ENCODE measurements at regions not wholly inside any gene's neighbourhood (a gene's known extent, or its start where the extent isn't known, plus 50 kb on each side); places are given as distances from the start of the nearest gene placed in this dataset.

DNA sequence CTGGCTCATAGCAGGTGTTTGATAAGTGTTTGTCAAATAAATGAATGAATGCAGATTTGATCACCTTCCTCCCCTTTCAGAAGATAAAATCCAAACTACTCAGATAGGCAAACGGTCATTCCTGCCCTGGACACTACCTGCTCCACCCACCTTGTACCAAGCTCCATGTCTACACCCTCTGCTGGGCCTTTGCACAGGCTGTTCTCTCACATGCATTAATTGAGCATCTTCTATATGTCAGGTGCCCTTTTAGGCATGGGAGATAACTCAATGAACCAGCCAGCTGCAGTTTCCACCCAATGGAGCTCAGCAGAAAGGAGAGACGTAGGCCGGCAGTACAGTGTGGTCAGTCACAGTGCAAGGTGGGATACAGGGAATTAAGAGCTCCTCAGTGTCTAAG lies 102.3 kb upstream of the CPEB4 start (continued):
- TF ChIP-seq YY1 (IDR thresholded peaks at IDR 0.05; ENCODE audit: low read depth, low read length) (no peak), GABPA (IDR thresholded peaks at IDR 0.05; ENCODE audit: borderline replicate concordance, insufficient read depth, low read length) (no peak)
